ENCODE measurements at regions not wholly inside any gene's neighbourhood (a gene's known extent, or its start where the extent isn't known, plus 50 kb on each side); places are given as distances from the start of the nearest gene placed in this dataset.
"Not testable (repeated sequence)": the region's sequence is repeated elsewhere in the genome, so short reads cannot be mapped to it uniquely, and the experiment has no call there.

GRCh38 chrX:39674490-39675161, 423.1 kb downstream of the BCOR start:
- DNase-seq (ENCODE audit: low spot score) = no peak

GRCh38 chrX:39675162-39675553, 422.6 kb downstream of the BCOR start:
- no peak for DNase-seq (ENCODE audit: low spot score)

GRCh38 chrX:39675619-39676018, 422.1 kb downstream of the BCOR start:
- no peak for DNase-seq (ENCODE audit: low spot score)

- no peak for DNase-seq (ENCODE audit: low spot score)
These were observed 421.3 kb downstream of the BCOR start for GRCh38 chrX:39676434-39676833.

GRCh38 chrX:39677585-39677977, 420.2 kb downstream of the BCOR start:
- DNase-seq (ENCODE audit: low spot score) = no peak

- DNase-seq (ENCODE audit: low spot score) = no peak
These were observed 419.6 kb downstream of the BCOR start for GRCh38 chrX:39677978-39678791.

GRCh38 chrX:39678914-39679313, 418.8 kb downstream of the BCOR start:
- DNase-seq (ENCODE audit: low spot score) = no peak

- DNase-seq (ENCODE audit: low spot score) = no peak
These were observed 418.1 kb downstream of the BCOR start for GRCh38 chrX:39679497-39680157.

- DNase-seq (ENCODE audit: low spot score) = no peak
These were observed 415.9 kb downstream of the BCOR start for GRCh38 chrX:39681885-39682284.

- DNase-seq (ENCODE audit: low spot score) = no peak
These were observed 415.0 kb downstream of the BCOR start for GRCh38 chrX:39682778-39683177.

GRCh38 chrX:39688219-39688575, 409.6 kb downstream of the BCOR start:
- no peak for DNase-seq (ENCODE audit: low spot score)

GRCh38 chrX:39688576-39689375, 409.0 kb downstream of the BCOR start:
- DNase-seq (ENCODE audit: low spot score) = peak; percentile 28

- no peak for DNase-seq (ENCODE audit: low spot score)
These were observed 408.2 kb downstream of the BCOR start for GRCh38 chrX:39689376-39690104.

GRCh38 chrX:39690541-39691415, 407.0 kb downstream of the BCOR start:
- DNase-seq (ENCODE audit: low spot score) = no peak

- no peak for DNase-seq (ENCODE audit: low spot score)
These were observed 406.0 kb downstream of the BCOR start for GRCh38 chrX:39691724-39692123.

GRCh38 chrX:39692796-39693195, 405.0 kb downstream of the BCOR start:
- no peak for DNase-seq (ENCODE audit: low spot score)

- DNase-seq (ENCODE audit: low spot score) = no peak
These were observed 404.5 kb downstream of the BCOR start for GRCh38 chrX:39693298-39693697.

- not testable (repeated sequence) for DNase-seq (ENCODE audit: low spot score)
These were observed 395.1 kb downstream of the BCOR start for GRCh38 chrX:39702636-39703035.

- no peak for DNase-seq (ENCODE audit: low spot score)
These were observed 394.5 kb downstream of the BCOR start for GRCh38 chrX:39703307-39703706.

- DNase-seq (ENCODE audit: low spot score) = no peak
These were observed 393.2 kb downstream of the BCOR start for GRCh38 chrX:39704590-39704989.

- DNase-seq (ENCODE audit: low spot score) = peak; percentile 61
These were observed 392.5 kb downstream of the BCOR start for GRCh38 chrX:39705290-39705689.
